HK-2 (cell line): ENCODE measurements at regions not wholly inside any gene's neighbourhood (a gene's known extent, or its start where the extent isn't known, plus 50 kb on each side); places are given as distances from the start of the nearest gene placed in this dataset.
A peak's percentile ranks its signal among the peaks of the same experiment; 100 is the strongest.
"Not testable (repeated sequence)": the region's sequence is repeated elsewhere in the genome, so short reads cannot be mapped to it uniquely, and the experiment has no call there.

ENCODE experiments used
- DNase-seq: peaks from one replicate; pipeline ENCODE4 v3.0.0-alpha.2; 2018; ENCODE audit not compliant: unreplicated experiment

DNA sequence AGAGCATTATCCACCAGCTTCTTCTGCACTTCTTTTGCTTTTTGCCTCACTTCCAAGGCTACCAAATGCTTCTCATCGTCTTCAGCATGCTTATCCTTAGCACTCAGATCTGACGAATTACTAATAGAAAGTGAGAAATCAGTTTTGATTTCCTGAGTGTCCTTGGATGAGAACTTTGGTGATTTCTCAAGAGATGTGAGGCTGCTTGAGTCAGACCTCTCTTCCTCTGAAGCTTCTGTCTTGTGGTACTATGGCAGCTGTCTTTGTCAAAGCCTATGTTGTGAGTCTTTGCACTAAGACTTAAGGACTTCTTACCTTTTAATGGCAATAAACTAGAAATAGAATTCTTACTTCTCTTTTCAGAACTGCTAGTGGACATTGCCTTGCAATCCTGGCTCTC, 169.9 kb downstream of the CPE start:
- no peak for DNase-seq

DNA sequence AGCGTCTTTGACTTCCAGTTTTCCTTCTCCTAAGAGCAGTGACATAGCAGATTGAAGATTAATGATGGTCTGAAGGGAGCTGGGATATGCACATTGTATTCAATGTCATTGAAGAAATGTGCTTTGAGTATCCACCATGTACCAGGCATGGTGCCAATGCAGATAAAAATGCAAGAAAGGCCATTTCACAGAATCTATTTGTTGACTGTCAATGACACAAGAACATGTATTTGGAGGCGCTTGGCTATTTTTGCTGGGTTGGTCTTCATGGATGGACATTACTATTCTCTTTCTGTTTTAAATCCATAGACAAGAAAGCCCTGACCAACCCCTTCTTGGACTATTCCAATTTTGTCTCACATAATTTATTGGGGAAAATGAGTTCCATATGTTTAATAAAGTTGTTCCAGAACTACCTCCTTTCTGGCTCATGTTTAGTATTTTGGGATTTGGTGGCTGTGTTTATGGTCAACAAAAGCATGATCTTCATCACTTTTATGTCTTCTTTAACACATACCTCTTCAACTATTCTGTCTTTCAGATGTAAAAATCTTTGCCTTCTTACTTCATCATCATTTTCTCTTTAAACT, 174.5 kb downstream of the CPE start:
- no peak for DNase-seq

DNA sequence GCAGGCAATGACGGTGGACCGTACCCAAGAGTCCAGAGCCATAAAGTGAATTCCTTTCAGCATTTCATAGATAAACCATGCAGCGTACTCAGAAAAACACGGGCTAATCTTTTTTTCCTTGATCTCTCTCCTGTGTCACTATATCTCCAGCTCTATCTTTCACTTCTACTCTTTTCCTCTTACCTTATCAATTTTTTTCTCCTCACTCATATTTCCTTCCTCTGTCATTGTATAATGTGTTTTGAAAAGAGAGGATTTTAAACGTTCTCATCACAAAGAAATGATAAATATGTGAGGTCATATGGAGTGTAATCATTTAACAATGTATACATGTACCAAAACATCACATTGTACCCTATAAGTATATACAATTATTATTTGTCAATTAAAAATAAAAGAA, 176.5 kb downstream of the CPE start:
- no peak for DNase-seq

DNA sequence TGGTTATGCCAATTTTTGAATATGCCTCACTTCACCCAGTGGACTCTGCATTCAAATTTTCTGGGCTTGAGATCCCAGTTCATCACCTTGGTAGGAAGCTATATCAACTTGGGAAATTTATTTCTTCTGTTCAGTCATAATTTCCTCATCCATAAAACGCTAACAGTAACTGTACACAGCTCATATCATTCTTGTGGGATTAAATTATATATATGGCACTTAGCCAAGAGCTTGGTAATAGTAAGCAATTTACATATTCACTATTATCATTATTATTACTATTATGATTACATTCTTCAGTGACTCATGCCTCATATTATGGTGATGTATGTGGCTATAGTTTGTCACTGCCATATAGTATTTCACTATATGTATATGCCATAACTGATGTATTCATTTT, 177.6 kb downstream of the CPE start:
- no peak for DNase-seq

DNA sequence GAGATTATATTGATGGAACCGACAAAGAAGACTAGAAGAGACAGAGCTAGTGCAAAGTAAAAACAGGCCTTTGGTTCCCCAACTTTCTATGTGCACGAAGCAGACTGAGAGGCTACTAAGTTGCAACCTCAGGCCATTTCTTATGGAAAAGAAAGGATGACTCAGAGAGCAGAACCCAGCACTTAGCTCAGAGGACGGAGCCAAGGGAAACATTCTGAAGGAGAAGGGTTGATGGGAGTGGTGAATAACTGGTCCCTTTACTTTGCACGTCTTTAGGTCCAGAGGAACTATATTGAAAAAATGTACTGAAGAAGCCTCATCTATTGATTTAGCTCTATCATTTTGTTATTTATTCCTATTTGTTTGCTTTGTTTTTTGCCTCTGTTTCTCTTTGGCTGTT, 182.1 kb downstream of the CPE start:
- DNase-seq, result no peak

DNA sequence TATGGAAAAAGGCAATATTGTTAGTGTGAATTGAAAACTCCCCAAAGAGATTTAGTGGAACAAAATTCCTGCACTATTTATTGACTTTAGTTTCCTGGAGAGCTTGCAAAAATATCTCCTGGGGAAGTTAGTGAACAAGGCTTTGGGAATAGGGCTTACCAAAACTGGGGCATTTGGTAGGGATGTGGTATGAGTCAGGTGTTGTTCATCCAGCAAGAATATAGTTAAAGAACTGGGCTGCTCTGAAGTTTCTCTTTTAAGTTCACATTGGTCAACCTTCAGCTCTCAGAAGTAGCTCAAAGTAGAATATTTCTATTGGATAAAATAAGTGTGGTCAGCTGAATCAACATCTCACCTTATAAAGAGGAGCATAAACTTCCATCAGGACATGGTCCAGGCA, 185.0 kb downstream of the CPE start:
- no peak for DNase-seq

DNA sequence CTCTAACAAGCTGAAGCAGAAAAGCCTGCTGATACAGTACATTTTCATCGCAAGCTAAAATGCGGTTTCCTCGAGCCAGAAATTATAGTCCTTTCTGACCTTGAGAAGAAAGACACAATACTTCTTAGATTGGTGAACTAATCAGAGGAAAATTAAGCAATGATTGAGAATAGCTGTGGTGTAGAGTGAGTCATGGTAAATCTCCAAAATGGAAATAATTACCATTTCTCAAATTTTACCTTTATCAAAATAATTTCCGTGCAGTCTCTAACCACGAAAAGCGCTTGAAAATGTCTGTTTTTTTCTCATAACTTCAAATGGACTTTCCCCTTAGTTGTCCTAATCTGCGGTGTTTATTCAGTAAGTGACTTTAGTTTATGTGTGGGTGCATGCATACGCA, 190.2 kb downstream of the CPE start:
- DNase-seq, result no peak

DNA sequence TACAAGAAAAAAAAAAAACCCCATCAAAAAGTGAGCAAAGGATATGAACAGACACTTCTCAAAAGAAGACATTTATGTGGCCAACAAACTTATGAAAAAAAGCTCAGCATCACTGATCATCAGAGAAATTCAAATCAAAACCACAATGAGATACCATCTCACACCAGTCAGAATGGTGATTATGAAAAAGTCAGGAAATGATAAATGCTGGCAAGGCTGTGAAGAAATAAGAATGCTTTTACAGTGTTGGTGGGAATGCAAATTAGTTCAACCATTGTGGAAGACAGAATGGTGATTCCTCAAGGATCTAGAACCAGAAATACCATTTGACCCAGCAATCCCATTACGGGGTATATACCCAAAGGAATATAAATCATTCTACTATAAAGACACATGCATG, 192.7 kb downstream of the CPE start:
- not testable (repeated sequence) for DNase-seq

DNA sequence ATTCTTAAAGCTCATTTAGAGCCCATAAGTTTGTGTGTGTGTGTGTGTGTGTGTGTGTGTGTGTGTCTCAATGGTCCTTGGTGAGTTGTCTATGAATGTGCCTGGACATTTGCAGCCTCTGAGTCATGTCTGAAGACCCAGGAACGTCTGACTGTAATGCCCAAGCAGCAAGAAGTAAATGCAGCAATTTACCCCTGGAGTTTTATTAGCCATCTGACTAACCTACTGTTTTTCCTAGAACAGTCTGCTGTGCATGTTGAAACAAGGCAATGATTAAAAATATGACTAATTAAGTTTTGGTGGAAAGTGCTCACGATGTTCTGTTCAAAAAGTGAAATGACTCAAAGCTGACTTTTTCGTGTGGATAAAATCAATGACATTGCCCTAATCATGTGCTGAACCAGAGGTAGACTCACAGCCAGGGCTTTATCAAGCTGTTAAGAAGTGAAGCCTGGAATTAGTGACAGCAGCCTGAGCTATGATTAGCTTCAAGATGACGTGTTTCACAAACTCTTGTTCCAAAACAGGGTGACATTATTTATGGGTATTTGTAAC, 201.6 kb downstream of the CPE start:
- DNase-seq, result peak; percentile 64

DNA sequence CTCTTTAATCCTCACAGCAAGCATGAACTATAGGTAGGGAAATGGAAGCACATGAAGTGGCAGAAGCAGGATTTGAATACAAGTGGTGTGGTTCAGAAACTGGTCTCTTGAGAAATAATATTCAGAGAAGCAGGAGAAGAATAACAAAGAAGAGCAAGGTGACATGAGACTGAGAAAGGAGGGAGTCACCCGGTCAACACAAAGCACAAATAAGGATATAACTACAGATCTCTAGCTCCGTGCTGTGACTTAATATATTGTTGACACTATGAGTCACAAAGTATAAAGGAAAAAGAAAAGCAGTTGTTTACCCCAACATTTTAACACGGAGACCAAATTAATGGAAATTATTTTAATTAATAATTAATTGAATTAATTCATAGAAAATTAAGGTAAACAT, 204.5 kb downstream of the CPE start:
- no peak for DNase-seq

DNA sequence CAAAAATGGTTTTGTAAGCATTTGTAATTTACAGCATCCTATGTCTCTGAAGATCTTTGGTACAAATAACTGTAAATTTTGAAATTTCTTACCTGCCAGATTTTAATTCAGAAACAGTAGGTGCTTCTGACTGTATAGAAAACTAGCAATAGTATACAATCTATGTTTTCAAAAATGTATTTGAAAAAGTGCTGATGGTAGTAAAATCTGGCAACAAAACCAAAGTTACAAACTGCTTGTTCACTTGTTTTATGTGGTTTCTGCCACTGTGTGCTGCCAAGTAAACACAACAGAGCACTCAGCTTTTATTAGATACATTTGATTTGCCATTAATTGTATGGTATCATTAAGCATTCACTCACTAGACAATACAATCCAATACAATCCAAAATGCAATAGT, 206.1 kb downstream of the CPE start:
- no peak for DNase-seq

DNA sequence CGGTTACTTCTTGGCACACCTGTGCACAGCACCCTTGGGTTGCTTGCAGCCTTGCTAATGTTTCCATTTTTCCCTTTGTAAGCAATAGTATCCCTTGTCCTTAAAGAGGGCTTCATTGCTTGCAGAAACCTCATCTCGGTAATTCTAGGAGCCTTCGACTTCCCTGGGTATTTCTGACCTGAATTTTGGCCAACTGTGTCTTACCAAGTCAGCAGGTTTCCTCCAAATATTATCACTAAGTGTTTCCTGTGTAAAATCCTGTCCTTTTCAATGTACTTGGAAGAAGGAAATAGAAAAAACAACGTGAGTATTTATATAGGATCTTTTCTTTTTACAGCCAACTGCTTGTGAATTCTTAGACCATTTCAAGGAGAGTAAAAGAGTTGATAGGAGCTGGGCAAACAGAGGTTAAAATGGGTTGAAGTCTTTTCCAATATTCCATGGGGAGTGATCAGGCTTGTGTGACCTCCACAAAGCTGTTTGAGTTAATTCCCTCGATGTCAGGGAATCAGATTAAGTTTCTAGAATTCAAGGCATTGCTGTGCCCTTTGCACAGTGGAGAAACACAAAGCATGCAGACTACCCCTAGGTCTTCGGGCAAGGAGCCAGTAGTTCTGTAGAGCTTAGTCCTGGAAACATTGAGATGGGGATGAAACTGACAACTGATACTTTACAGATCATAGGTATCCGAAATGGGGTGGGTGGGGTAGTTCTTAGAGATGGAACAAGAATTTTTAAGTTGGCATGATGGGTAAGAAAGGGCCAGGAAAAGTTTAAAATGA, 209.9 kb downstream of the CPE start:
- DNase-seq, result no peak

DNA sequence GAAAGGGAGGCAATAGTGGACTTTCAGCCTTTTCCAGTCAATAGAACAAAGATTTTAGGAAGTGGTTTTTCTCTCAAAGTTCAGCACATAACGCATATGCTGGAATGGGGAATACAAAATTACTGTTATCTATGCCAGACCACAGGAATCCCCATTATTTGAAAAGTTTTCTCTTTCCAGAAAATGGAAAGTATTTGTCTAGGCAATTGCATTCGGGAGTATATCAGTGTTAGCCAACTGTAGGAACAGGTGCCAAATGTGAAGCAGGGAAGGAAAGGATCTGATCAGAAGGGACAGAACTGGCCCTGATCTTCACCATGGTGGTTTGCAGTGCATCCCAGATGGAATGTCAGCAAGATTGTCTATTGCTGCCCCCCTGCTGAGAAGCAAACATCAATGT, 213.6 kb downstream of the CPE start:
- DNase-seq, result no peak

DNA sequence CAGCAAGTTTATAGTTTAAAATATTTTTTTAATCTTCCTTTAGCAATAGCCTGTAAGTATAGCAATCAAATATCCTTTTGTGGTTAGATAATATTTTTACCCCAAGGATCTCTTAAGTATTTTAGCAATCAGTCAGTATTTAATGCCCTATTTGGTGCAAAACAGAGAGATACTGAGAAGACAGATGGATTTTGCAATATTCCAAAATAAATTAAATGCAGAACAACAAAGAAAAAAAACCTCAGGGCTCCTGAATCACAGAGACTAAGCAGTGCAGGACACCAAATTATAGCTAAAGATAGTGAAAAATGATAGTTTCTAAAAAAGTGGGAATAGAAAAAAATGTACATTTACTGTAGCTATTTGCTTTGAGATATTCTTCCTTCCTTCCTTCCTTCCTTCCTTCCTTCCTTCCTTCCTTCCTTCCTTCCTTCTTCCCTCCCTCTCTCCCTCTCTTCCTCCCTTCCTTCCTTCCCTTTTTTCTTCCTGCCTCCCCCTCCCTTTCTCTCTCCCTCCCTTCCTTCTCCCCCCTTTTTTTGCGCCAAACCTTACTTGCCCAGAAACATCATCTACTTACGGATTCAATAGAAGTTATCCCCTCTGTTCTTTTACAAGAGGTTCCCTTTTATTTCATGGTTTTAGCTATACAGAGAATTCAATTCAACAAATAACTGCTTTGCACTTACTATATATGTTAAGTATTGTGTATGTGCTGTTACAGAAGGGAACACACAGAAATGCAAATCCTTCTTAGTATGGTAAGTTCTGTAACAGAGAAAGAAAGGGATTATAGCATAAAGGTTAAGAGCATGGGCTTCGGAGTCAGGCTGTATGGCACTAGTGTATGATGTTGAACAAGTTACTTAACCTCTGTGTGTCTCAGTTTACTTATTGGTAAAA, 219.0 kb downstream of the CPE start:
- DNase-seq, result no peak

DNA sequence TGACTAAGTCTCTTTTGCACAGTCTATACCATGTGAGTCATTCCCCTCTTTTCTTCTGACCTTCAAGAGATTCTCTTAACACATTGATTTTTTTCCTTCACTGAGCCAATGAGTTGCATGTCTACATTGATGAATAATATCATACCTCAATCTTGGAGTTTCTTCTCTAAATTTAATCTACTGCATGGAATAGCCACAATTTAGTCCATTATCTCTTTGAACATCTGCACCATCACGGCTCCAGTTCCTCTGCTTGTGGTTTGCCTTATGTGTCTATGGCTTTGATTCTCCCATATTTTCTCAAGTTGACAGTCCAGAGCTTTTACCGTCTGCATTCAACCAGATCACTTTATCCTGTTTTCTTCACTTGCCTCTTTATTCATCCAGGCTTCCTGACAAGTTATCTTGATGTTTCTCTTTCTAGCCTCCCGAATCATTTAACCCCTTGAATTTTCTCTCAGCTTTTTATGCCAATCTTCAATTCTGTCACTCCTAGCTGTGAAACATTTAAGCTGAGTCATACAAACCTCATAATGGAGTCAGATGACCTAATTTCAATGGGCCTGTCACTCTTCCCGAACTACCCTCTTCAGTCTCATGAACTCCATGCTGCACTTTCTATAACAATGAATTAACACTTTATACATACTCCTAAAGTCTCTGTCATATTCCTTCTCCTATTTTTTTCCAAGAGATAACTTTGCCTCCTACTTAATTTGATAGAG, 222.3 kb downstream of the CPE start:
- no peak for DNase-seq

DNA sequence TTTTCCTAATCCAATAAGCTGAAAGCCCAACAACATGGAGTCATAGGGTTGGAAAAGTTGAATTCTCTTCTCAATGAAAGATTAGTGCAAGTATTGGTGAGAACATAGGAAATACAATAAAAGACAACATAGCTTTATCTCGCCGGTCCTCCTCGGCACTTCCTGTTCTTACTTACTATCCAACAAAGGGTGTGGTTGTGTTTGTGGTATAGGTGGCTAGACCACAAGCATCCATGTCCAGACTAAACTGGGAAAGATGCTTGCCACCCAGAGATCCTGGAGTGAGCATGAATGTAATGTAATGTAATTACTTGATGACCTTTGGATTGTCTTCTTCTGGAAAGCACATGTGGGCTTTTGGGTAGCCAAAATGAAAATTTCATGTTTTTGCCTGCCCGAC, 223.8 kb downstream of the CPE start:
- DNase-seq, result no peak

DNA sequence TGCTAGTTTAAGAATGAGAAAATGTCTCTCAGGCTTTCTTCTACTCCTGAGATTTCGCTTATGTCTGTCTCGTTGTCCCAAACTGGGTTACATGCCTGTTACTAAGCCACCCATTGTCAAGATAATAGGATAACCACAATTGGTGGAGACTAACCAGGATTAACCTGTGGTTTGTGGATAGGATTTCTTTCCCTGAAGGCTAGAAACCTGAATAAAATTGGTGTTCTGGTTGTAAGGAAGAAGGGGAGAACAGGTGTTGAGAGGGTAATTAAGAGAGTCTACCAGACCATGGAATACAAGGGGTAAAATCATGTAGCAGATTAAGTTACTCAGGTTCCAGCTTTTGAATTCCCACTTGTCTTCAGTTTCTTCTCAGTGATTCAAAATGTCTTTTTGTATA, 225.4 kb downstream of the CPE start:
- DNase-seq, result no peak

DNA sequence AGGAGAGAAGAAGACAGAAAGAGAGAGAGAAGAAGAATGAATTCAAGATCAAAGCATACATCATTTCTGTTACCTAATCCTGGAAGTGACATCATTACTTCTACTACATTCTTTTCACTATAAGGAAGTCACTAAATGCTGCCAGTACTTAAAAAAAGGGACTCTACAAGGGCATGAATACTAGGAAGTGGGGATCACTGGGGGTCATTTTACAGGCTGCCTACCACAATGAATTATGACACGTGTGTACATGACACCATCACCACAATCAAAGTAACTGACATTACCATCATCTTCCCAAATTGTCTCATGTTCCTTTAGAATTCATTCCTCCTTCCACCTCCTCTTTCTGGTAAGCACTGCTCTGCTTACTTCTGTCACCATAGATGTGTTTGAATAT, 227.0 kb downstream of the CPE start:
- no peak for DNase-seq

DNA sequence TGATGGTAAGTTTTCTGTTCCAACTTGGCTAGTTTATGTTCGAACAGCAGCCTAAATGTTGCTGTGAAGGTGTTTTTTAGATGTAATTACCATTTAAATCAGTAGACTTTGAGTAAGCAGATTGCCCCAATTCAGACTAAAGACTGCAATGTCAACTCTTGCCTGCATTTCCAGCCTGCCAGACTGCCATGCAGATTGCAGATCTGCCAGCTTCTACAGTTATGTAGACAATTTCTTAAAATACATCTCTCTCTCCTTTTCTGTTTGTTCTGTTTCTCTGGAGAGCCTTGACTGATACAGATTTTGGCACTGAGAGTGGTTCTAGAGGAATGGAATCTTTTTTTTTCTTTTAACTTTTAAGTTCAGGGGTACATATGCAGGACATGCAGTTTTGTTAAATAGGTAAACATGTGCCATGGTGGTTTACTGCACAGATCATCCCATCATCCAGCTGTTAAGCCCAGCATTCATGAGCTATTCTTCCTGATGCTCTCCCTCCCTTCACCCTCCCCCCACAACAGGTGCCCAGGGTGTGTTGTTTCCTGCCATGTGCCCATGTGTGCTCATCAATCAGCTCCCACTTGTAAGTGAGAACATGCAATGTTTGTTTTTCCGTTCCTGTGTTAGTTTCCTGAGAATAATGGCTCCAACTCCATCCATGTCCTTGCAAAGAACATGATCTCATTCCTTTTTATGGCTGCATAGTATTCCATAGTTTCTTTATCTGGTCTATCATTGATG, 227.8 kb downstream of the CPE start:
- no peak for DNase-seq

DNA sequence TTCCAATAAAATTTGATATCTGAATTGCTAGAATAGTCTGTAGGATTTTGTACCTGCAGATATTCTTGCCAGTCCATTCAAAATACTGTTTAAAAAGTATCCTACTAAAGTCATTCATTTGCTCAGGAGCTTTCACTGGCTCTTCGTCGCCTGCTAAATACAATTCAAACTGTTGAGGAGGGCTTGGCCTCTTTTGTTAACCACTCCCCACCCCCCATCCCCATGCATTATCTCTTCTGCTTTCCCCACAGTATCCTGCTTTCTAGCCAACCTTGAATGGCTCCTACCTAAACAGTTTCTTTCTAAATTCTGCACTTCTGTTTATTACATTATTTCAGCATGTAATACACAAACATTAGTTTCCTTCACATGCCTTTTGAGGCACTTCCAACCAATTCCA, 230.8 kb downstream of the CPE start:
- DNase-seq, result no peak
